ENCODE measurements at regions not wholly inside any gene's neighbourhood (a gene's known extent, or its start where the extent isn't known, plus 50 kb on each side); places are given as distances from the start of the nearest gene placed in this dataset.

DNA sequence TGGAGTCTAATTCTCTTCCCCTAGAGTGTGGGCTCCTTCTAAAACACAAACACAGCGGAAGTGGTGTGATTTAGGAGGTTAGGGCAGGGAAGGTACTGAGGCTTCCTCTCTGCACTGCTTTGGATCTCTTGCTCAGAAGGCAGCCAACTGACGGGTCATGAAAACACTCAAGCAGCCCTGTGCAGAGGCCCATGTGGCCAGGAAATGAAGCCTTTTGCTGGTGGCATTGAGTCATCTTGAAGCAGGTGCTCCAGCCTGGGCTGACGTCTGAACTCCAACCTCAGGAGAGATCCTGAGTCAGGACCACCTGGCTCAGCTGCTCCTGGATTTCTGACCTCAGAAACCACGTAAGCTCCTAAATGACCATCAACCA is 72.9 kb downstream of the MRM1 start:
- TF ChIP-seq CTCF (IDR thresholded peaks at IDR 0.05; ENCODE audit: borderline replicate concordance, extremely low read depth, low read length, poor library complexity, severe bottlenecking) (no peak), EZH2 (IDR thresholded peaks at IDR 0.05; ENCODE audit: borderline replicate concordance, low read depth, low read length, severe bottlenecking) (no peak)

All from DND-41 (cell line).